ENCODE measurements at regions not wholly inside any gene's neighbourhood (a gene's known extent, or its start where the extent isn't known, plus 50 kb on each side); places are given as distances from the start of the nearest gene placed in this dataset.

DNA sequence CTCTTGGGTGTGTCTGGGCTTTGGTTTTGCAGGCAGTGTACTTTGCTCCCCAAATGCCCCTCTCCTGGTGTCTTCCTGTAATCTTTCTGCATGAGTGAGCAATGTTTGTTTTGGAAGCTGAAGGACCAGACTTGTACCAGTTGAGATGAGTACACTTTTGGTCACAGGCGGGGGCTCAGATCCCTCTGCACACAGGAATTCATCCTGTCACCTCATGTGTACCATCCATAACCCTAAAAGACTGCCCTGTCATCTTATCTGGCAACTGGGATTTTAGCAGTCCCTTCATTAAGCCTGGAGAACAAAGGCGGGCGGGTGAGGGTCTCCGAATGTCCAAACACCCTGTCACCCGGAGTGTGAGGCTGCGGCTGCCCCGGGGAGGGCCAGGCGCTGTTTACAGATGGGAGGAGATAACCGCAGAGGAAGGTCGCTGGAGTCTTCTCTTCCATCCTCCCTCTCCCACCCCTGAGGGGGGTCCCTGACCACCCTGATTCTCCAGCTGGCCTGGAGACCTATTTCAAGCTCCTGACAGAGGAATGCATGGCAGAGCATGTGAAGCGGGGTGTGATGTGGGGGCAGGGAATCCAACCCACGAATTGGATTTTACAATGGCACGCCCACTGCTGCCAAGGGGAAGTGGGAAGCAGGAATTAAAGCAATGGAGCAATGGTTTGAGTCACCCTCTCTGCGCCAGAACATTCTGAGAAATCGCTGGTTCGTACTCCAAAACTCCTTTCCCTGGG is 158.2 kb upstream of the MYCN start:
- DNase-seq: no peak

DNA sequence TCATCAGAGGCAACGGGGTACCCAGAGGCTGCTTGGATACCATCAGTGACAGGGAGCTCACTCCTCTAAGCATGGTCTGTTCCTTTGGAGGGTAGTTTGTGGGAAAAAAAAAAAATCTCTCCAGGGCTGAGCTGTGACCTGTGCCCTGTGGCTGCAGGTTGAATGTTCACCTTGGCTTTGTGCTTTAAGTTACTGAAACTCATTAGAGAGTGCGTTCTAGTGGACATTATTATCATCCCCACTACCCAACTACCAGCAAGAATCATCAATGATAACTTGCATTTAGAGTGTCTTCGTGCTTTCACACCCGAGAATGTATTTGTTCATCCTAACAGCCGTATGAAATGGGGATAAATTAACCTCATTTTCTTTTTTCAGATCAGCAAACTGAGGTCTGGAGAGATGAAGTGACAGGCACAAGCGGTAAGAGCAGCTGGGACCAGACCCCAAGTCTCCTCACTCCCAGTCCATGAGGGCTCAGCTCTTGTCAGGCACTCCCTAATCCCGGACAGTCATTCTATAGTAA is 157.5 kb upstream of the MYCN start:
- no peak for DNase-seq

DNA sequence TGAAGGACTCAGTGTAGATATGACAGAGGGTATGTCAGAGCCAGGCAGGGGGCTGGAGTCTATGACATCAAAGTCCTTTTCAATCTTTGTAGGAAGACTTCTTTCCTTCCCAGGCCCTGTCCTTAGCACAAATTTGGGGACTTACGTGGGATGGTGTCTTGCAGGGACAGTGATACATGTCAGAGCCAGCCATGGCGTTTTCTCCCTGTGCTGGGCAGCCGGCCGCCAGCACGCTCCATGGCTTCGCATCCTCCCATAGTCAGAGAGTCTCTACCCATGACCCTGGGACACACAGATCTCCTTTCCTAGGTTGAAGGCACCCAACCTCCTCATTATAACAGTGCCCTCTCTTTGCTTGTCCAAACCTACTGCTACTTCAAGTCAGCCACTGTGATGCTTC is 156.9 kb upstream of the MYCN start:
- DNase-seq: no peak

DNA sequence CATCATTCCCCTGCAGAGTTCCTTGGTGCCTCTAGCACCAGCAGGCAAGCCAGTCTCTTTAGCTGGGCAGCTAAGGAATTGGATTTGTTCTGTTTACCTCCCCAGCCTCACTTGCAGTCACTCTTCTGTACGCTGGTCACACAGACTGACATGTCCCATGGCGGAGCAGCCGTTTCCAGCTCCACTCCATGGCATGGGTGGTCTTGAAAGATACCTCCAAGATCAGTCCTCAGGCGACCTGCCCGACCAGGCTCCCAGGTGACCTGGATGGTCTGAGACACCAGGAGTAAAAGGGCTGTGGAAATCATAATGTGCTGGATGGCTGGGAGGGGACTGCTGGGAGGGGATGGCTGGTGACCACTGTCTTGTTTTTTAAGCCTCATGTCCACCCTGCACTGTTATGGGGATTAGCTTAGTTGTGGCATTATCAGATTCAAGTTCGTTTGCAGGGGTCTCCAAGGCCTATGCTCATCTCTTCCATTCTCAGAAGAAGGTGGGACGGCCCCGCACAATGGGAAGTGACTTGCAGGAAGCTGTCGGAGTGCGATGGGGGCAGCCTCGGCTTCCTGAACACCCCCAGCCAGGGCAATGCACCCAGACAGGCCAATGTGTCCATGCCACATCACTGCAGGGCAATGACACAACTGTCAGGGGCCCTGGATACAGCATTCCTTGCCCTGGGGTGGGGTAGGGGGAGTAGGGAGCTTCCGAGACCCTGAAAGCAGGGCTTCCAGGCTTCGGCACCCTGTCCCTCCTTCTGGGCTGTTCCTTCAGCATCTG is 156.1 kb upstream of the MYCN start:
- DNase-seq: no peak

DNA sequence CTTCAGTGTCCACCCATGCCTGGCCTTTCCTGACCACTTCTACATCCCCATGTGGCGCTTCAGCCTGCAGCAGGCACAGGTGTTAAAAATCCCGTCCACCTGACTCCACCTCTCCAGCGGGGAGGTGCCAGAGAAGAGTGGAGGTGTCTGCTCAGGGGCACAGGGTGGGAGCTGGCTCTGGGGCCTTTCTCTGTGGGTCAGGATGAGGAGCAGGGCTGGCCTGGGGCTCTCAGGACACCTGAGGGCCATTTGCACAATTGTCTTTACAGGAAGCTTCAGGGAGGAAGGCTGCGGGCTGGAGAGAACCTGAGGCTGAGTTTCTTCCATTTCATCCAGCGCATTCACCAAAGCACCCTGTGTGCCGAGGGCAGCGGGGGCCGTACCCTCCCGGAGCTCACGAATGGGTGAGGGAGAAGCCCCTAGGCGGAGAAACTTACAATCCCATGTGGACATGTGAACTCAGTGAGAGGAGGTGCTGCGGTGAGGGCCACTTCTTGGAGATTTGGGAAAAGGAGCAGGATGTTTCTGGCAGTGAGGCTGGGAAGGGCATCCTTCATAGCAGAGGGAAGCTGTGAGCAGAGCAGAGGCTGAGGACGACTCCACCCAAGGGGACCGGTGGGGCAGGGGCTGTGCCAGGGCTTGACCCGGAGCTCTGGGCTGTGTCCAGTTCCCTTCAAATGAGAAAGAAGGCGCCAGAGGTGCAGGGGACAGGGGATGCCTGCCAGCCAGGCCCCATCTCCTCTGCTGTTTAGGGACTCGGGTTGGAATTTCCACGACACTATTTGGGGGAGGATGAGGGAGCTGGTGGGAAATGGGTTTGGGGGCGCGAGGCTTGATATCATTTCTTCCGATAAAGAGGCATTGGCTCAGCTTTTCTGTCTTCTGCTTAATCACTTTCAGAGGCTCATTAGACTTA is 155.2 kb upstream of the MYCN start:
- DNase-seq: no peak

DNA sequence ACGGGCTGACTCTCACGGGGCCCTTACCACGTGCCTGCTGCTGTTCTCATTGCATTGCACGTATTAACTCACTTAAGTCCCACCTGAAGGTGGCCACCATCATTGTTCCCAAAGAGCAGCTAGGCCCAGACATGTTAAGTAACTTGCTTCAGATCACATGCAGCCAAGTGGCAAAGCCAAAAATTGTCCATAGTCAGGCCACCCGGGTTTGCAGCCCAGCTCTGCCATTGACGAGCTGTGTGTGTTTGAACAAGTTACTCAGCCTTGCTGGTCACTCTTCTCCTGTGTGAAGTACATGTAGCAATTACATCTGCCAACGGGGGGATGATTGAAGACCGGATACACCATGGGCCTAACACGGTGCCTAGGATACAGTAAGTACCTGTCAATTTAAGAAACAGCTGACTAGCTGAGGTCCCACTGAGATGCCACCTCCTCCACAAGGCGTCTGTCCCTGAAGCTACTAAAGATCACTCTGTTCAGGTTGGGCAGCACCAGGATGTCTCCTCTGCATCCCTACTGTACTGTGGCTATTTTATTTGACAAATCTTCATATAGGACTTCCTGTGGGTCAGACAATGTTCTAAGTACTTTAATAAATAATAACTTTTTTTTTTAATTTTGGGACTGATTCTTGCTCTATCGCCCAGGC is 154.2 kb upstream of the MYCN start:
- no peak for DNase-seq

DNA sequence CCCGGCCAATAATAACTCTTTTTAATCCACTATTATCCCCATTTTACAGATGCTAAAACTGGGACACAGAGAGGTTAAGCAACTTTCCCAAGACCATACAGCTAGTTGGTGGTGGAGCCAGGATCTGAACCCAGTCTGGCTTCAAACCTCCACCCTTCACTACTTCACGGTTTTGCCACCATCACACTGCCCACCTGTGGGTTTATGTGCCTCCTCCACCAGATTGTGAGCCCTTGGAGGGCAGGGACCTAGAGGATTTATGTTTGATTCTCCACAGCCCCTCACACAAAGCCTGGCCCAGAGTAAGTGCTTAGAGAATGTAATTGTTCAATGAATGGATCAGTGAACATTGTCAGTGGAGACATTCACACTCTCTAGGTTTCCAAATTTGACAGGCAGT is 153.4 kb upstream of the MYCN start:
- DNase-seq: no peak

DNA sequence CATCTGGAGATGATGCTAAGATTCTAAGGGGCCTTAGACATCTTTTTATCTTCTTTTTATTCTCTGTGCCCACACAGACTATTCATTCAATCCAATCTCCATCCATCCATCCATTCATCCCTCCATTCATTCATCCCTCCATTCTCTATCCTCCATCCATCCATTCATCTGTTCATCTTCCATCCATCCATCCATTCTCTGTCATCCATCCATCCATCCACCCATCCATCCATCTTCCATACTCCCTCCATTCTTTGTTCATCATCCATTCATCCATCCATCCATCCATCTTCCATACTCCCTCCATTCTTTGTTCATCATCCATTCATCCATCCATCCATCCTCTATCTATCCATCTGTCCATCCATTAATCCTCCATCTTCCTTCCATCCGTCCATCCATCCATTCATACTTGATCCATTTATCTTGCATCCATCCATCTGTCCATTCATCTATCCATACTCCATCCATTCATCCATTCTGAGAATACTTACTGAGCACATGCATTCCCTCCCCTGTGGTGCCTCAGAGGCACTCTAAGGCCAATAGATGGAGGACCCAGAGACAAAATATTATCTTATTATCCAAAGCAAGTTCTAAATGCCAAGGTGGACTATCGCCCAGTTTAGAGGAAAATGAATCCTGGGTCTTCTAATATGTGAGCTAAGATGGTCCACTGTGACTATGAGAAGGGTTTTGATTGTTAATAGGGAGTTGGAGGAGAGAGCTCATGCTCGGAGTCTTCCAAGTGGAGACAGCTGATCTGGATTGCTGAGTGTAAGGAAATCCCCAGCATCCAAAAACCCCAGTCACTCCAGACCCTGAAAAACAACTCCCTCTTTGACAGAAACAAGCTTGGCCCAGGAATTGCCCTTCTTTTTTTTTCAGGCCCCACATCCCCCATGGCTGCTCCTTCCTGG is 152.6 kb upstream of the MYCN start:
- no peak for DNase-seq

DNA sequence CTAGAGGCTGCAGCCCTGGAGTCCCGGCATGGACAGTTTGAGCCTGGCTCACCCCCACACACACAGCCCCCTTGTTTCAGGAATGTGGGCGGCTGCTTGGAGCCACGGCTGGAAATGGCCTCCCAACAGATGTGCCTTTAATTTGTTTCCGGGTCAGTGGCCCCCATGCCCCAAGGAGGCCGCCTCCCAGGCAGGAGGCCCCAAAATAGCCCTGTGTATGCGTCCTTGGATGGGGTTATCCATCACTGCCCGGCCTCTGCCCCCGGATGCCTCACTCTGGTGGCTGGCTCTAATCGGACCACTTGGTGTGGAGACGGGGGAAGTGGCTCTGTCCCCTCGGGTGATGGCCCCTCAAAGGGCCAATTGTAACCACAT is 151.9 kb upstream of the MYCN start:
- DNase-seq: no peak

DNA sequence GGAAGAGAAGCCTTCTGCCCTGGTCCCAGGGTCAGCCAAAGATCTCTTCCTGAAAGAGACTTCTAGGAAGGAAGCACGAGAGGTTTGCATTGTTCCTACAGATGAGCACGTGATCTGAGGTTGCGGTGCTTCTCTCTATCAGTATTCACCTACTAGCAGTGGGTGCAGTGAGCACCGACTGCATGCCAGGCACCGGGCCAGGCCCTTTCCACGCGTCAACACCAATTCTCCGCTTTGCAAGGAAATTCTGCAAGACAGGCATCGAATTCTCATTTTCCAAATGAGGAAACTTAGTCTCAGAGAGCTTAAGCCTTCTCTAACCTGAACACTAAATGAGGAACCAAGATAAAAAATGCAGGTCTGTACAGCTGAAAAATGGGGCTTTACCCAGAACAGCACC is 151.5 kb upstream of the MYCN start:
- no peak for DNase-seq

DNA sequence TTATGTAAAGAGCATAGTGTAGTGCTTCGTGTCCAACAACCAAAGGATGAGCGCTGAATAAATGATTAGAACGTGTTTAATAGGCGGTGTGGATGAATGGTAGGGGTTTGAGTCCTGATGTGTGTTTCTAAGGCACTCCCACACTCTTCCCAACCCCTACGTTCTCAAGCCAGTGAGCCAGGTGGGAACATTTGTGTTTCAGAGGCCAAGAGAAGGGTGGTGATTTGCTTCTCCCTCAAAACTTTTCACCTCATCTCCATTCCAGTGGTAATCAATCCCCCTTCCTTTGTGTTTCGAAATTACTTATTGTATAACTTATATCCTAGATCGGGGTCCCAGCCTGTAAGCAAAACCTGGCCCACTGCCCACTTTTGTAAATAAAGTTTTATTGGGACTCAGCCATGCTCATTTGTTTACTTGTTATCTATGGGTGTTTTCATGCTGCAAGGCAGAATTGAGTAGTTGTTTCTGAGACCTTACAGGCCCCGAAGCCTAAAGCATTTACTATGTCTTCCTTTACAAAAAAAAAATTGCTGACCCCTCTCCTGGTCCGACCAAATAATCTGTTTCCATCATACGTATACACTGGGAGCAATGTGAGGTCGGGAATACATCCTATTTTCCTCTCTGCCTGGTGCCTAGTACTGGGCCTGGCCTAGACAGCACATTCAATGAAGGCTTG is 150.8 kb upstream of the MYCN start:
- DNase-seq: no peak

DNA sequence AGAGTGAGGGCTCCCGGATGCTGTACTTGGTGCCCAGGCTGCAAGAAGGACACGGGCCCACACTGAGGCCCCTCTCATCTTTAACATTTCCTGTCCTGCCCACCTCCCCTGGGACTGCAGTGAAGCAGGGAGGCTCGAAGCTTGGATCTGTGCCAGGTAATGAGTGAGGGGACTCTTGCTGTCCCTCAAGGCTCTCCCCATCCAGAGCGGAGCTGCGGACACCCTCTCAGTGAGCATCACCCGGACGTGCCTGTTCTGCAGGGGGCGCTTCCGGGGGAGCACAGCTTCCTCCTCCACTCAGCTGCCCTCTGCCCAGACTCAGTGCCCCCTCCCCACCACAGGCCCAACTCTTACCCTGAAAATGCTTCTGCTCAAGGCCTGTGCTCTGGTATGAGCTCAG is 150.0 kb upstream of the MYCN start:
- DNase-seq: no peak

DNA sequence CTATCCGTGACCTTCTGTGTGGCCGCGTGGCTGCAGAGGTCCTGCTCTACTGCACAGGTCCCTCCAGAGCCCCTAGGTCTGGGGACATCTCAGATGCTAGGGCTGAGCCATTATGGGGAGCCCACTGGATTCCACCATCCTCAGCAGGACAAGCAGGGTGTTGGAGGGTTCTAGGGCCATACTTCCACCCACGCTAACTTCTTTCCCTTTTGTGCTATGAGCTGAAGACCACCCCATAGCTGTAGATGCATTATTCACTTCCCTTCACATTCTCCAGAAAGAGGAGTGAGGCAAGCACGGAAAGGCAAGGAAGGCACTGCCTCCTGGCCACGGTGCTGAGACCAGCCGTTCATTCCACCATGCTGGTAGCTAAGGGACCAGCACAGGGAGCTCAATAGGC is 149.5 kb upstream of the MYCN start:
- DNase-seq: no peak

DNA sequence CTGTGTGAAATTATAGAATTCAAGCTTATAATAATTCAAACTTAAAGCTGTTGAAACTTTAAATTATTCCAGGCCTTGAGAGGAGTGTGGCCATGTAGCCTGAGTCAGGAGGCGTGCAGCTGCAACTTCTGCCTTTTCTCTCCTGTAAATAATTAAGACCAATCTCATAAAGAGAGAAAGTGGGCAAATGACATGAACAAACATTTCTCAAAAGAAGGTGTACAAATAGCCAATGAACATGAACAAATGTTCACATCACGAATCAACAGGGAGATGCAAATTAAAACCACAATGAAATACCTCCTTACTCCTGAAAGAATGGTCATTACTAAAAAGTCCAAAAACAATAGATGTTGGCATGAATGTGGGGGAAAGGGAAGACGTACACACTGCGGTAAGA is 149.1 kb upstream of the MYCN start:
- DNase-seq: no peak

DNA sequence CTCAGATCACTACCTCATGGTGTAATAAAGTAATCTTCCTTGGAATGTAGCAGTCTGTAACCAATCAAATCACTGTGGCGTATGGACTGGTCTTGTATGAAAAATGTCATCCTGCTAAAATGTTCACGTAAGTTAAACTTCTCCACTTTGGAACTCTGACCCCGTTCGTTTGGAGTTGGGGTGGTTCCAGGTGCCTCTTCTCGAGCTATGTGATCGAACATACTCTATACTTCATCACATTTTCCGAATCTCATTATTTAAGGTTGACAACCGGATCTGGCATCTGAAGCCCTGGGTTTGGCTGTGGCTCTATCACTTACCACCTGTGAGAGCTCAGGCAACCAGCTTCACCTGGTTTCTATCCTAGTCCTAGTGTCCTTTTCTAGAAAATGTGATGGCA is 148.0 kb upstream of the MYCN start:
- DNase-seq: no peak

DNA sequence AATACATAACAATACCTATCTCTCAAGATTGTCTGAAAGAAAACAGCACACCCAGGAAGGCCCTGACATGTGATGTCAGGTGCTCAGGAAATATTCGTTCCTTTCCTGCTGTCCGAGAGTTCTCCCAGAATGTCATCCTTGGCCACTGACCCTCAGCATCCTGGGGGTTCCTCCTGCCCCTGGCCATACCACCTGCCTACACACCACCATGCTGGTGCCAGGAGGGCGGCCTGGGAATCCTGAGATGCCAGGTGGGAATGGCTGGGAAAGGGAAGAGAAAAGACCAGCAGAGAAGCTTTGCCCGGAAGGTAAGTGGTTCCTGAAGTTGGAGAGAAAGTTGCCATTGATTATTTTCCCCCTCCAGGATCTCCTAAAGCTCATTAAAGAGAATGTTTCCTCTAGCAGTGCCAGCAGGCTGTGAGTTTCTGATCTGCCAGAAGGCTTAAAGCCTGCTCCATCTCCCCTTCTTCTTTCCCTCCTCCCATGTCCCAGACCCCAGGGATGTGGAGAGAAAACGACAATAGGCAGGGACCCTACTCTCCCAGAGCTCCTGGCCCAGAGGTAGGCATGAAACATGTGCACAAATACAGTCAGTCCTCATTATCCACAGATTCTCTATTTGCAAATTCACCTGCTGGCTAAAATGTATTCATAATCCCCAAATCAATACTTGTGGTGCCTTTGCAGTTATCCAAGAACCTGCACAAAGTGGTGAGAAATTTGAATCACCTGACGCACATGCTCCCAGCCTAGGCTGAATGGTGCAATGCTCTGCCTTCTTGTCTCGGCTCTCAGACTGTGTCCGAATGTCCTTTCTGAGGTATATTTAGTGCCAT is 147.1 kb upstream of the MYCN start:
- no peak for DNase-seq

DNA sequence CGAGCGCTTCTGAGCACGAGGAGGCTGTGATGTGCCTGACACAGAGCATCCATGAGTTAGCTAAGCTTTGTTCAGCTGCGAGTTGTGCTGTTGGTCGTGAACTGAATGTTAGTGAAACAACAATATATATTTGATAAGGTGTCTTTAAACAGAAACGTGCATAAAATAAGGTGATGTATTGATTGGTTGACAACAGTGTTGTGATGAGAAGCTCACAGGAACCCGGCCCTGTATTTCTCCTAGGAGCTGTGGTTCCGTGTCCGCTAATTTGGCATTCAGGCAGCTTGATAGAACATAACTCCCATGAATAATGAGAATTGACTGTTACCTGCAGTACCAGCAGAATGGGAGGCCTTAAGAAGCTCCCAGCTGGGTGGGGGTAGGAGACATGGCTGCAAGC is 146.4 kb upstream of the MYCN start:
- no peak for DNase-seq

DNA sequence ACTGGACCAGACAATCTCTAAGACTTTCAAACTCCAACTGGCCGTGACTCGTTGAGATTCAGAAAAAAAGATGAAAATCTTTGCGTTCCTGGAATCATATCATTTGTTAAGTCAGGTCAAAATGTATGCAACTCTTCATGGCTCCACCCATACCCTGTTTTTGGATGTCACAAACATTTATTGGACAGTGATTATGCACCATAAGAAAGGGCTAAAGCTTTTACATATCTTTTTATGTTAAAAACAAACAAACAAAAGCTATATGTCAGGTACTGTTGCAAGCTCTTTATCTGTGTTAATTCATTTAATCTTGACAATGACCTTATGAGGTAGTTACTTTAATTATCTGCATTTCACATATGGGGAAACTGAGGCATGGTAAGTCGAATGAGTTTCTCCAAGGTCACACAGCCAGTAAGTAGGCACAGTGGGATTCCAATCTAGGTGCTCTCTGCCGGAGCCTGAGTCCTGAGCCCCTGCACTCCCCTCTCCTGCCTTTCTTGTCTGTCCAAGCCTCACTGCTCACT is 145.7 kb upstream of the MYCN start:
- no peak for DNase-seq

DNA sequence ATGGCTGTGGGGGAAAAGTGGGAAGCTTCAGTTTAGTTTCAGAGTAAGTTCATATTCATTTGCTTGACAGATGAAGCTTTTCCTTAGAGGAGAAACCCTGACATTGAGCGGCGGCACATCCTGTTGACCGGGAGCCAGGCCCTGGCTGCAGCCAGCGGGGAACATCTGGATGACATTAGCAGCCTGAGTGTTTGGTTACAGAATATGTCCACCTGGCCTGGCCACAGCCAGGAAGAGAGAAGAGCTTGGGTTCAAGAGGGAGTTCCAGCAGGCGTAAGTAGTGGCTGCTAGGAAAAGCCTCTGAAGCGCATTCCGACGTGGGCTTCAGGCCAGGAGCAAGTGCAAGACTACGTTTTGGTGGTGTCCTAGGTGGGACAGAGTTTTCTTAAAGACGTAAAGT is 144.9 kb upstream of the MYCN start:
- DNase-seq: no peak
